ENCODE measurements at regions not wholly inside any gene's neighbourhood (a gene's known extent, or its start where the extent isn't known, plus 50 kb on each side); places are given as distances from the start of the nearest gene placed in this dataset.

GRCh38 chr11:119798656-119799055 lies 69.7 kb upstream of the NECTIN1 start:
- H3K79me1 ChIP-seq (ENCODE audit: low read depth in 1 of 2, low read length in 2 of 2), result no peaks in the 10 kb centered on the region
- 40% methylated on average over 1 of the region's 3 CpGs; no CpG with 5 or more reads in 1 of the 2 experiments for WGBS, 2 experiments (ENCODE audit: extremely low coverage in 2 of 2, insufficient read length in 1 of 2)
- no peaks in the 10 kb centered on the region for H3K4me1 ChIP-seq (ENCODE audit: control insufficient read depth, insufficient read depth, low read length)
- no peak overlapping the region for H2BK5ac ChIP-seq (ENCODE audit: low read depth, low read length, poor library complexity, severe bottlenecking)
- H3K23ac ChIP-seq (ENCODE audit: low read depth, low read length), result no peak overlapping the region
- no peak for TF ChIP-seq MAFK (IDR thresholded peaks at IDR 0.05; ENCODE audit: low read depth, low read length)
- TF ChIP-seq NFE2L2 (IDR thresholded peaks at IDR 0.05; ENCODE audit: low read depth, low read length), result no peak
- no peak for TF ChIP-seq CEBPB (IDR thresholded peaks at IDR 0.05; ENCODE audit: low read depth, low read length)
- no peak for TF ChIP-seq RAD21 (IDR thresholded peaks at IDR 0.05; ENCODE audit: low read length)
- no peak for TF ChIP-seq POLR2A (IDR thresholded peaks at IDR 0.05; ENCODE audit: low read depth, low read length)
- no peak for TF ChIP-seq CTCF (conservative IDR thresholded peaks at IDR 0.05; ENCODE audit: low read depth, low read length)
- no peak for TF ChIP-seq RCOR1 (IDR thresholded peaks at IDR 0.05; ENCODE audit: insufficient replicate concordance, low read length)
- no peak for TF ChIP-seq BHLHE40 (IDR thresholded peaks at IDR 0.05; ENCODE audit: low read depth, low read length)
- no peak for TF ChIP-seq MAZ (IDR thresholded peaks at IDR 0.05; ENCODE audit: borderline replicate concordance, low read depth, low read length)
- TF ChIP-seq CHD1 (IDR thresholded peaks at IDR 0.05; ENCODE audit: low read depth, low read length), result no peak
- TF ChIP-seq SMC3 (IDR thresholded peaks at IDR 0.05; ENCODE audit: low read depth, low read length), result no peak
- TF ChIP-seq USF2 (IDR thresholded peaks at IDR 0.05; ENCODE audit: low read depth, low read length), result no peak
- no peak for TF ChIP-seq FOS (IDR thresholded peaks at IDR 0.05; ENCODE audit: low read depth, low read length)
- TF ChIP-seq MXI1 (IDR thresholded peaks at IDR 0.05; ENCODE audit: borderline replicate concordance, low read depth, low read length), result no peak
- no peak for TF ChIP-seq ELK1 (IDR thresholded peaks at IDR 0.05; ENCODE audit: borderline replicate concordance, low read depth, low read length)
- no peak for TF ChIP-seq RFX5 (IDR thresholded peaks at IDR 0.05; ENCODE audit: low read depth, low read length)
- ATAC-seq (ENCODE audit: low read depth) (no peak), DNase-seq (no peak)
- no peaks in the 10 kb centered on the region; the same call in 1 of the 2 replicates for H4K20me1 ChIP-seq (ENCODE audit: insufficient read depth, low read length)
- intact Hi-C loops (cut with micrococcal nuclease), result no loop called here
- H3K9me3 ChIP-seq (ENCODE audit: control insufficient read depth, insufficient read depth, low read length), result no peaks in the 10 kb centered on the region
- no peak overlapping the region for H3K4ac ChIP-seq (ENCODE audit: low read depth, low read length)
- dilution Hi-C loops (cut with HindIII; ENCODE audit: low sequenced_read_pairs, unreplicated experiment), result no loop called here
- no peak overlapping the region for H2AK5ac ChIP-seq (ENCODE audit: low read depth, low read length)
- CTCF ChIA-PET, result no interaction called here
- BruUV-seq (replicated peaks), result no TSS peak
- no peaks in the 10 kb centered on the region for H3K36me3 ChIP-seq (ENCODE audit: control insufficient read depth, insufficient read depth, low read length)
- no peak overlapping the region for H3K4me3 ChIP-seq (ENCODE audit: insufficient read depth, low read depth, low read length)
- no peak overlapping the region for H2BK15ac ChIP-seq (ENCODE audit: low read depth, low read length)
- no peak overlapping the region for H2BK20ac ChIP-seq (ENCODE audit: low read depth, low read length)
- H3K18ac ChIP-seq (ENCODE audit: low read depth, low read length), result no peak overlapping the region
- no peak overlapping the region for H2AK9ac ChIP-seq (replicated peaks; ENCODE audit: low read depth, low read length, poor library complexity)
- H3K27ac ChIP-seq (ENCODE audit: insufficient read depth, low read length), result no peak overlapping the region
- no peak overlapping the region for H2AFZ ChIP-seq (replicated peaks; ENCODE audit: low read length, poor library complexity)
- no peak overlapping the region for H2BK120ac ChIP-seq (ENCODE audit: low read depth, low read length)
- H4K8ac ChIP-seq (ENCODE audit: low read depth in 2 of 2, low read length in 2 of 2), result no peak overlapping the region
- H3K9ac ChIP-seq (ENCODE audit: low read depth, low read length), result no peak overlapping the region
- POLR2A ChIA-PET (ENCODE audit: unreplicated experiment), result no interaction called here
- H3K56ac ChIP-seq (ENCODE audit: extremely low read depth, insufficient read depth, low read length), result no peak overlapping the region
- in situ Hi-C loops (cut with MboI; ENCODE audit: low sequenced_read_pairs), result no loop called here
- no peak overlapping the region for H4K5ac ChIP-seq (ENCODE audit: low read depth, low read length)
- peaks cover 23% of the 10 kb centered on the region for H3K27me3 ChIP-seq (ENCODE audit: control insufficient read depth, insufficient read depth, low read length)
- H4K91ac ChIP-seq (ENCODE audit: insufficient read depth, low read depth, low read length), result no peak overlapping the region
- no peaks in the 10 kb centered on the region for H3K9me1 ChIP-seq (ENCODE audit: insufficient read depth, low read length)
- H3K14ac ChIP-seq (replicated peaks; ENCODE audit: low read depth, low read length), result no peak overlapping the region
- no peak overlapping the region for H3K4me2 ChIP-seq (ENCODE audit: low read depth, low read length)

All from IMR-90 (cell line).